Endodermal cell (in vitro differentiated cells): ENCODE measurements at regions not wholly inside any gene's neighbourhood (a gene's known extent, or its start where the extent isn't known, plus 50 kb on each side); places are given as distances from the start of the nearest gene placed in this dataset.

Experiments used
- DNase-seq: peaks from one replicate; pipeline ENCODE4 v3.0.0-alpha.2; 2017
- H3K27ac ChIP-seq: 2 replicates; pipeline ENCODE4 v1.5.1; 2013; ENCODE audit warnings: mild to moderate bottlenecking, low read depth, low read length, moderate library complexity
- H3K27me3 ChIP-seq: 2 replicates; pipeline ENCODE4 v1.6.1; 2013; ENCODE audit warnings: mild to moderate bottlenecking, low read length, moderate library complexity; ENCODE audit not compliant: insufficient read depth, control insufficient read depth, poor library complexity, severe bottlenecking
- H3K36me3 ChIP-seq: 2 replicates; pipeline ENCODE4 v1.7.0; 2013; ENCODE audit warnings: mild to moderate bottlenecking, low read length, moderate library complexity; ENCODE audit not compliant: control insufficient read depth, insufficient read depth
- H3K4me1 ChIP-seq: one replicate; pipeline ENCODE4 v1.7.0; 2013; ENCODE audit warnings: low read length; ENCODE audit not compliant: control insufficient read depth, insufficient read depth
- H3K4me3 ChIP-seq: 2 replicates; pipeline ENCODE4 v1.5.1; 2013; ENCODE audit warnings: mild to moderate bottlenecking, low read length, moderate library complexity
- H3K9ac ChIP-seq: 2 replicates; pipeline ENCODE4 v1.6.1; 2013; ENCODE audit warnings: mild to moderate bottlenecking, low read length, moderate library complexity; ENCODE audit not compliant: poor library complexity, severe bottlenecking; ENCODE audit errors: extremely low read depth
- H3K9me3 ChIP-seq: 2 replicates; pipeline ENCODE4 v1.6.1; 2013; ENCODE audit warnings: mild to moderate bottlenecking, low read length, moderate library complexity; ENCODE audit not compliant: control insufficient read depth
- H3K27ac Mint-ChIP-seq: 2 replicates; pipeline ENCODE4 v1.8.0; 2020; ENCODE audit warnings: mixed read lengths
- H3K27me3 Mint-ChIP-seq: 2 replicates; pipeline ENCODE4 v1.8.0; 2021; ENCODE audit warnings: mild to moderate bottlenecking, mixed read lengths; ENCODE audit not compliant: insufficient read depth
- H3K36me3 Mint-ChIP-seq: 2 replicates; pipeline ENCODE4 v1.8.0; 2020; ENCODE audit warnings: low read depth, mixed read lengths
- H3K4me1 Mint-ChIP-seq: 2 replicates; pipeline ENCODE4 v1.8.0; 2020; ENCODE audit warnings: mixed read lengths
- H3K4me3 Mint-ChIP-seq: 2 replicates; pipeline ENCODE4 v1.8.0; 2020; ENCODE audit warnings: mild to moderate bottlenecking, moderate library complexity, mixed read lengths
- H3K9me3 Mint-ChIP-seq: 2 replicates; pipeline ENCODE4 v1.8.0; 2020; ENCODE audit warnings: mild to moderate bottlenecking, mixed read lengths
- WGBS, 2 experiments: methylation state at CpG; one replicate each; pipeline versions ENCODE4 v1.1.5 to v1.1.7; 2013; ENCODE audit warnings: missing lambda C conversion rate in 2 of 2, mixed read lengths in 1 of 2; ENCODE audit not compliant: insufficient coverage in 1 of 2, insufficient read length in 1 of 2; 5-methylcytosine and 5-hydroxymethylcytosine counted together
- TF ChIP-seq, protein P1 (sequence below): fragments of 200-600 bp; sonication (generic); conservative IDR thresholded peaks from 2 replicates; pipeline ENCODE4 v1.5.0; 2021; ENCODE audit warnings: antibody characterized with exemption, mild to moderate bottlenecking

DNA sequence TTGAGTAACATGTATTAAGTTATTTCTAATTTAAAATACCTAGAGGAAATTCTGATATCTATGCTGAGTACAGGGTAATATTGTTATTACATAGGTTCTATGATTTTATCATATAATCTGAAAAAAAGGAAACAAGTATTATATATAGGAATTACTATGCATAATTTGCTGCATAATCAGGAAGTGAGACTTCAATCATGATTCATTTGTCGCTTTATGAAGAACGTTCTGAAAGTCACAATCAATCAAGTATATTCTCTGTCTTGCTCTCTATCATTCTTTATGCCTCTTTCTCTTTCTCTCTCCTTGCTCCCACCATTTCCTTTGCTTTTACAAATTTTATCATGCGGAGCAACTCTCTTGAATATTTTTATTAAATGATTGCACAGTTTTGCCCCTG lies 1130.3 kb downstream of the PLA2G4A start:
- H3K4me1 Mint-ChIP-seq, result no peaks in the 10 kb centered on the region
- Histone ChIP-seq H3K27ac (no peak overlapping the region), H3K4me3 (no peak overlapping the region), H3K27me3 (no peaks in the 10 kb centered on the region), H3K4me1 (no peaks in the 10 kb centered on the region), H3K36me3 (no peaks in the 10 kb centered on the region), H3K9ac (no peak overlapping the region), H3K9me3 (no peaks in the 10 kb centered on the region)
- no peak for DNase-seq
- TF ChIP-seq, protein P1, sequence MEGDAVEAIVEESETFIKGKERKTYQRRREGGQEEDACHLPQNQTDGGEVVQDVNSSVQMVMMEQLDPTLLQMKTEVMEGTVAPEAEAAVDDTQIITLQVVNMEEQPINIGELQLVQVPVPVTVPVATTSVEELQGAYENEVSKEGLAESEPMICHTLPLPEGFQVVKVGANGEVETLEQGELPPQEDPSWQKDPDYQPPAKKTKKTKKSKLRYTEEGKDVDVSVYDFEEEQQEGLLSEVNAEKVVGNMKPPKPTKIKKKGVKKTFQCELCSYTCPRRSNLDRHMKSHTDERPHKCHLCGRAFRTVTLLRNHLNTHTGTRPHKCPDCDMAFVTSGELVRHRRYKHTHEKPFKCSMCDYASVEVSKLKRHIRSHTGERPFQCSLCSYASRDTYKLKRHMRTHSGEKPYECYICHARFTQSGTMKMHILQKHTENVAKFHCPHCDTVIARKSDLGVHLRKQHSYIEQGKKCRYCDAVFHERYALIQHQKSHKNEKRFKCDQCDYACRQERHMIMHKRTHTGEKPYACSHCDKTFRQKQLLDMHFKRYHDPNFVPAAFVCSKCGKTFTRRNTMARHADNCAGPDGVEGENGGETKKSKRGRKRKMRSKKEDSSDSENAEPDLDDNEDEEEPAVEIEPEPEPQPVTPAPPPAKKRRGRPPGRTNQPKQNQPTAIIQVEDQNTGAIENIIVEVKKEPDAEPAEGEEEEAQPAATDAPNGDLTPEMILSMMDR, result no peak
- H3K36me3 Mint-ChIP-seq, result no peaks in the 10 kb centered on the region
- H3K9me3 Mint-ChIP-seq, result no peaks in the 10 kb centered on the region
- no peaks in the 10 kb centered on the region for H3K27me3 Mint-ChIP-seq
- WGBS, 2 experiments, result 90 to 97% methylated on average over 2 to 3 of the region's 3 CpGs
- no peak overlapping the region for H3K27ac Mint-ChIP-seq
- H3K4me3 Mint-ChIP-seq, result no peak overlapping the region

DNA sequence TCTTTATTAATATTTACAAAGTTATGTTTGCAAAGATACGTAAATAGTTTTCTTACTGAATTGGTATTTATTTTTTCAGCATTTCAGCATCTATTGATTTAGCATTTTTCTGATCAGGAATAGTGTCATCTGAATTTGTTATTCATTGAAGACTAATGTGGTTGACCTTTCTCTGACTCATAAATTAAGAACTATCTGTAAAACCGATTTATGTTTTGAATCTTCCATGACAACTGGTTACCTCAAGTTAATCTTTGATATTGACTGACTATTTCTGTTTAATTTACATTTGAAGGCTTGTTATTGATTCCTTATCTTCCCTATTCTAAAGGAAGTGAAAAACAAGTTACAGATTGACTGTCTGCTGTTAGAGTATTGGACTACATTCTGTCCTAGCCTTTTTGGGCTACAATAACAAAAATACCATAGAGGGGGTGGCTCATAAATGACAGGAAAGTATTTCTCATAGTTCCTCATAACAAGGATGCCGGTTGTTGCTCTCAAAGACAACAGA lies 1131.4 kb downstream of the PLA2G4A start:
- Mint-ChIP-seq H3K4me3 (no peak overlapping the region), H3K27ac (no peak overlapping the region), H3K27me3 (no peaks in the 10 kb centered on the region), H3K4me1 (no peaks in the 10 kb centered on the region), H3K9me3 (no peaks in the 10 kb centered on the region), H3K36me3 (no peaks in the 10 kb centered on the region)
- H3K36me3 ChIP-seq, result no peaks in the 10 kb centered on the region
- H3K27ac ChIP-seq, result no peak overlapping the region
- no peak overlapping the region for H3K4me3 ChIP-seq
- no peaks in the 10 kb centered on the region for H3K9me3 ChIP-seq
- WGBS, 2 experiments, result 94 to 100% methylated on average over 2 to 3 of the region's 3 CpGs
- no peak for DNase-seq
- TF ChIP-seq, protein P1, result no peak
- H3K9ac ChIP-seq, result no peak overlapping the region
- H3K4me1 ChIP-seq, result no peaks in the 10 kb centered on the region
- no peaks in the 10 kb centered on the region for H3K27me3 ChIP-seq

DNA sequence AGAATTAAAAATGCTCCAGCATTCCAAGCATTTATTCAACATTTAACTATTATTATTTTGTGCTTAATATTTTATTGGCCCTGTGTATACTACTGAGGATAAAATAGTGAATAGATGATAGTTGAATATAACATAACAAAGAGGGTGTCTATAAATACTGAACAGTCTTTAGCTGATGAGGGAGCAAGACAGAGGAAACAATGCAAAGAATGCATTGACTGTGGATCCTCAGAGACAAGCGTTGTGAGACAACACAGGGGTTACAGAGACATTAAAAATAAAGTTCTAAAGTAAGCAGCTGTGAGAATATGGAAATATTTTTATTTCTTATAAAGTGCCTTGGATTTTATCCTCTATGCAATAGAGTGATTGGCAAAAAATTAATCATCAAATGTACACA lies 1133.1 kb downstream of the PLA2G4A start:
- Histone ChIP-seq H3K9ac (no peak overlapping the region), H3K4me1 (no peaks in the 10 kb centered on the region), H3K27ac (no peak overlapping the region), H3K36me3 (no peaks in the 10 kb centered on the region), H3K27me3 (no peaks in the 10 kb centered on the region), H3K9me3 (no peaks in the 10 kb centered on the region), H3K4me3 (no peak overlapping the region)
- H3K27ac Mint-ChIP-seq, result no peak overlapping the region
- no peak for DNase-seq
- H3K27me3 Mint-ChIP-seq, result no peaks in the 10 kb centered on the region
- no peaks in the 10 kb centered on the region for H3K36me3 Mint-ChIP-seq
- WGBS, 2 experiments, result 78 to 97% methylated on average over 1 of the region's 1 CpG
- TF ChIP-seq, protein P1, result no peak
- no peak overlapping the region for H3K4me3 Mint-ChIP-seq
- H3K4me1 Mint-ChIP-seq, result no peaks in the 10 kb centered on the region
- no peaks in the 10 kb centered on the region for H3K9me3 Mint-ChIP-seq
